H1 (cell line): ENCODE measurements at regions not wholly inside any gene's neighbourhood (a gene's known extent, or its start where the extent isn't known, plus 50 kb on each side); places are given as distances from the start of the nearest gene placed in this dataset.
A peak's percentile ranks its signal among the peaks of the same experiment; 100 is the strongest.

Source experiments
- CTCF ChIA-PET: fragments of 300-600 bp; sonication (Branson Sonifier 250); formaldehyde crosslinking; loops from one replicate; lab custom pipeline; 2021; ENCODE audit not compliant: partially characterized antibody; lab: Charles Lee
- POLR2A ChIA-PET: fragments of 300-600 bp; sonication (Branson Sonifier 250); formaldehyde crosslinking; loops from one replicate; lab custom pipeline; 2021; ENCODE audit warnings: inconsistent platforms; ENCODE audit not compliant: partially characterized antibody; lab: Charles Lee
- DNase-seq, 2 experiments: peaks; one replicate each; pipeline versions ENCODE4 v3.0.0 to v3.0.0-alpha.2; 2010 to 2022; ENCODE audit warnings: low spot score in 2 of 2, low read depth in 1 of 2, mixed read lengths in 1 of 2
- FAIRE-seq: peaks from 2 replicates; lab custom pipeline; 2011; peaks lifted over from hg19 to GRCh38; lab: Jason Lieb, UNC
- H2AFZ ChIP-seq: 2 replicates; pipeline ENCODE4 v1.8.1; 2012; ENCODE audit warnings: low read length, inconsistent platforms
- H2AK5ac ChIP-seq: 2 replicates; pipeline ENCODE4 v1.6.1; 2013; ENCODE audit warnings: low read depth, low read length
- H2BK120ac ChIP-seq: replicated peaks from 2 replicates; pipeline ENCODE3; 2013; ENCODE audit warnings: low read depth, low read length, inconsistent platforms
- H2BK12ac ChIP-seq: 2 replicates; pipeline ENCODE4 v1.6.1; 2013; ENCODE audit warnings: low read depth, low read length
- H2BK15ac ChIP-seq: 2 replicates; pipeline ENCODE4 v1.6.1; 2013; ENCODE audit warnings: low read length
- H2BK20ac ChIP-seq: 2 replicates; pipeline ENCODE4 v1.6.1; 2013; ENCODE audit warnings: low read length
- H2BK5ac ChIP-seq: 2 replicates; pipeline ENCODE4 v1.6.1; 2013; ENCODE audit warnings: low read depth, low read length
- H3K14ac ChIP-seq: 2 replicates; pipeline ENCODE4 v1.6.1; 2013; ENCODE audit warnings: inconsistent platforms; ENCODE audit not compliant: insufficient read length
- H3K18ac ChIP-seq: 2 replicates; pipeline ENCODE4 v1.6.1; 2013; ENCODE audit warnings: low read length; ENCODE audit errors: extremely low read depth
- H3K23ac ChIP-seq: 2 replicates; pipeline ENCODE4 v1.6.1; 2013; ENCODE audit warnings: inconsistent platforms; ENCODE audit not compliant: insufficient read length
- H3K23me2 ChIP-seq: 2 replicates; pipeline ENCODE4 v1.6.1; 2013; ENCODE audit warnings: low read depth, low read length
- H3K27ac ChIP-seq: 2 replicates; pipeline ENCODE4 v1.6.1; 2011; ENCODE audit warnings: low read depth, low read length, inconsistent platforms
- H3K27me3 ChIP-seq, 4 experiments: replicated peaks in 1 of 4; 1 replicate in 1 of 4; 2 replicates in 3 of 4; pipeline versions ENCODE4 v1.6.1 to v1.8.1; 2011 to 2013; ENCODE audit warnings: low read length in 3 of 4, mild to moderate bottlenecking in 3 of 4, inconsistent platforms in 2 of 4, mixed read lengths in 2 of 4, moderate library complexity in 1 of 4; ENCODE audit not compliant: control insufficient read depth in 3 of 4, insufficient read depth in 3 of 4; ENCODE audit errors: extremely low read depth in 1 of 4
- H3K36me3 ChIP-seq, 4 experiments: 2 replicates each; pipeline versions ENCODE4 v1.6.1 to v1.8.1; 2011 to 2013; ENCODE audit warnings: mild to moderate bottlenecking in 4 of 4, low read length in 3 of 4, moderate library complexity in 2 of 4, control low read depth in 1 of 4, inconsistent platforms in 1 of 4; ENCODE audit not compliant: insufficient read depth in 4 of 4, control insufficient read depth in 2 of 4
- H3K4ac ChIP-seq: replicated peaks from 2 replicates; pipeline ENCODE3; 2013; ENCODE audit warnings: low read length, low read depth, mixed read lengths, inconsistent platforms; ENCODE audit not compliant: insufficient read length
- H3K4me1 ChIP-seq, 4 experiments: replicated peaks in 1 of 4; 1 replicate in 1 of 4; 2 replicates in 3 of 4; pipeline versions ENCODE4 v1.6.1 to v1.8.1; 2011 to 2013; ENCODE audit warnings: low read length in 3 of 4, inconsistent platforms in 2 of 4, mixed read lengths in 1 of 4; ENCODE audit not compliant: insufficient read depth in 4 of 4, control insufficient read depth in 3 of 4
- H3K4me2 ChIP-seq, 2 experiments: 2 replicates each; pipeline versions ENCODE4 v1.6.1 to v1.8.1; 2011 to 2013; ENCODE audit warnings: low read depth in 2 of 2, low read length in 2 of 2, control low read depth in 1 of 2, inconsistent platforms in 1 of 2, mild to moderate bottlenecking in 1 of 2; ENCODE audit not compliant: insufficient read depth in 1 of 2
- H3K4me3 ChIP-seq, 4 experiments: fragments of 200-600, 300-600 bp in 1 of 4; sonication (generic), shearing (Covaris generic), sonication (Bioruptor Twin) in 1 of 4; 2 replicates each; pipeline versions ENCODE4 v1.5.1 to v1.8.1; 2011 to 2016; ENCODE audit warnings: low read length in 4 of 4, low read depth in 3 of 4, control low read depth in 2 of 4, inconsistent platforms in 2 of 4, mild to moderate bottlenecking in 2 of 4, mixed read lengths in 1 of 4, moderate library complexity in 1 of 4; ENCODE audit not compliant: insufficient read depth in 2 of 4; ENCODE audit errors: extremely low read depth in 1 of 4
- H3K56ac ChIP-seq: replicated peaks from 2 replicates; pipeline ENCODE3; 2013; ENCODE audit warnings: low read depth, mild to moderate bottlenecking, mixed read lengths, low read length, inconsistent platforms; ENCODE audit not compliant: insufficient read length
- H3K79me1 ChIP-seq: 2 replicates; pipeline ENCODE4 v1.6.1; 2013; ENCODE audit warnings: low read depth, low read length, control low read depth
- H3K79me2 ChIP-seq, 2 experiments: 2 replicates each; pipeline versions ENCODE4 v1.6.1 to v1.8.1; 2012 to 2013; ENCODE audit warnings: low read length in 2 of 2, mild to moderate bottlenecking in 2 of 2, inconsistent platforms in 1 of 2; ENCODE audit not compliant: insufficient read depth in 2 of 2, control insufficient read depth in 1 of 2
- H3K9ac ChIP-seq, 4 experiments: replicated peaks in 1 of 4; 1 replicate in 1 of 4; 2 replicates in 3 of 4; pipeline versions ENCODE4 v1.6.1 to v1.8.1; 2011 to 2013; ENCODE audit warnings: low read depth in 3 of 4, low read length in 3 of 4, control low read depth in 2 of 4, mild to moderate bottlenecking in 2 of 4, moderate library complexity in 2 of 4, inconsistent platforms in 1 of 4; ENCODE audit errors: extremely low read depth in 1 of 4
- H3K9me3 ChIP-seq, 2 experiments: 2 replicates each; pipeline versions ENCODE4 v1.6.1 to v1.8.1; 2012 to 2013; ENCODE audit warnings: mild to moderate bottlenecking in 2 of 2, moderate library complexity in 2 of 2, control low read depth in 1 of 2, inconsistent platforms in 1 of 2, low read depth in 1 of 2, low read length in 1 of 2, mixed read lengths in 1 of 2; ENCODE audit not compliant: insufficient read depth in 2 of 2
- H4K20me1 ChIP-seq, 2 experiments: replicated peaks in 1 of 2; 2 replicates each; pipeline versions ENCODE3 to v1.8.1; 2011 to 2013; ENCODE audit warnings: inconsistent platforms in 2 of 2, low read length in 2 of 2, mild to moderate bottlenecking in 1 of 2; ENCODE audit not compliant: insufficient read depth in 2 of 2, control insufficient read depth in 1 of 2
- H4K5ac ChIP-seq: 2 replicates; pipeline ENCODE4 v1.6.1; 2013; ENCODE audit warnings: low read length, low read depth, mixed read lengths, inconsistent platforms; ENCODE audit not compliant: insufficient read length
- H4K8ac ChIP-seq: 2 replicates; pipeline ENCODE4 v1.8.0; 2013; ENCODE audit warnings: mild to moderate bottlenecking, moderate library complexity, low read length, inconsistent platforms; ENCODE audit not compliant: insufficient read depth; ENCODE audit errors: extremely low read depth
- H4K91ac ChIP-seq: replicated peaks from 2 replicates; pipeline ENCODE3; 2013; ENCODE audit warnings: low read length, mixed read lengths, inconsistent platforms; ENCODE audit not compliant: insufficient read length
- BACH1 ChIP-seq: IDR thresholded peaks from 2 replicates; pipeline ENCODE4 v1.6.1; 2012; ENCODE audit warnings: low read length, improper control_type of control experiment
- CEBPB ChIP-seq: IDR thresholded peaks from 2 replicates; pipeline ENCODE4 v1.6.1; 2012; ENCODE audit warnings: low read depth, low read length
- WGBS, 2 experiments: shearing (Covaris generic) in 1 of 2; methylation state at CpG; one replicate each; pipeline versions ENCODE4 v1.1.6 to v1.1.7; 2013 to 2015; ENCODE audit warnings: low lambda C conversion rate in 2 of 2, mixed read lengths in 2 of 2, inconsistent platforms in 1 of 2, low coverage in 1 of 2, missing lambda C conversion rate in 1 of 2; ENCODE audit not compliant: insufficient replicate concordance in 2 of 2, insufficient coverage in 1 of 2, insufficient read length in 1 of 2; ENCODE audit errors: extremely low coverage in 1 of 2, missing lambda C conversion rate in 1 of 2; 5-methylcytosine and 5-hydroxymethylcytosine counted together

GRCh38 chr21:20351138-20351537, 647.1 kb upstream of the NCAM2 start:
- no peaks in the 10 kb centered on the region for H3K36me3 ChIP-seq
- no peaks in the 10 kb centered on the region for H4K20me1 ChIP-seq
- no peak overlapping the region for H2BK15ac ChIP-seq
- H2BK5ac ChIP-seq = no peak overlapping the region
- ChIA-PET POLR2A (no interaction called here), CTCF (interaction anchor here (0.6 kb wide), 1 partner anchor 482 kb away, joined by 3 read pairs; no protein-coding TSS in a partner anchor)
- no peaks in the 10 kb centered on the region for H3K23me2 ChIP-seq
- no peak overlapping the region for H2AFZ ChIP-seq
- DNase-seq (no peak), FAIRE-seq (no peak)
- no peak overlapping the region for H3K4ac ChIP-seq
- H3K9me3 ChIP-seq = no peaks in the 10 kb centered on the region
- H4K5ac ChIP-seq = no peak overlapping the region
- no peaks in the 10 kb centered on the region for H3K79me2 ChIP-seq
- peaks cover 0 to 3% (median 1%) of the 10 kb centered on the region in 4 experiments; a peak in 1 of 7 replicates for H3K4me1 ChIP-seq
- TF ChIP-seq CEBPB (peak; percentile 50; the same call in 1 of the 2 replicates), BACH1 (no peak)
- H3K9ac ChIP-seq = no peak overlapping the region
- no peak overlapping the region for H2BK12ac ChIP-seq
- no peak overlapping the region for H3K14ac ChIP-seq
- H3K79me1 ChIP-seq = no peaks in the 10 kb centered on the region
- H2AK5ac ChIP-seq = no peak overlapping the region
- H3K23ac ChIP-seq = no peak overlapping the region
- no peak overlapping the region for H2BK120ac ChIP-seq
- no peak overlapping the region for H2BK20ac ChIP-seq
- H3K4me2 ChIP-seq = no peak overlapping the region
- H3K27ac ChIP-seq = no peak overlapping the region
- no peak overlapping the region for H4K91ac ChIP-seq
- WGBS, 2 experiments = 76% methylated on average over 4 of the region's 4 CpGs; no CpG with 5 or more reads in 1 of the 2 experiments
- no peak overlapping the region for H3K4me3 ChIP-seq
- H3K18ac ChIP-seq = no peak overlapping the region
- no peaks in the 10 kb centered on the region for H3K27me3 ChIP-seq
- no peak overlapping the region for H3K56ac ChIP-seq
- H4K8ac ChIP-seq = no peak overlapping the region
